SK-N-SH treated with all-trans-retinoic acid at 6 μM for 48 hours (cell line): ENCODE measurements at regions not wholly inside any gene's neighbourhood (a gene's known extent, or its start where the extent isn't known, plus 50 kb on each side); places are given as distances from the start of the nearest gene placed in this dataset.

Source experiments
- ATAC-seq: fragments of 200-7000 bp; cut with Tn5 transposase; 3 replicates; pipeline ENCODE4 v1.9.1; 2020; ENCODE audit warnings: mild to moderate bottlenecking, moderate library complexity
- ARNTL ChIP-seq: fragments of 450-650 bp; formaldehyde crosslinking; IDR thresholded peaks from 2 replicates; pipeline ENCODE4 v1.5.0; 2020; ENCODE audit warnings: low read depth, mild to moderate bottlenecking, moderate library complexity, borderline replicate concordance
- BACH2 ChIP-seq: fragments of 250-450 bp; sonication (Bioruptor Pico); IDR thresholded peaks from 2 replicates; pipeline ENCODE4 v1.9.0; 2021; ENCODE audit warnings: mild to moderate bottlenecking, borderline replicate concordance
- CSDC2 ChIP-seq: fragments of 250-450 bp; sonication (Bioruptor Pico); IDR thresholded peaks from 2 replicates; pipeline ENCODE4 v1.5.0; 2020; ENCODE audit warnings: mild to moderate bottlenecking, moderate library complexity
- ESRRG ChIP-seq: fragments of 250-450 bp; sonication (Bioruptor Pico); IDR thresholded peaks from 2 replicates; pipeline ENCODE4 v1.6.1; 2021; ENCODE audit warnings: mild to moderate bottlenecking
- ISL1 ChIP-seq: fragments of 250-450 bp; sonication (Bioruptor Pico); IDR thresholded peaks from 2 replicates; pipeline ENCODE4 v2.1.2; 2022; ENCODE audit warnings: mild to moderate bottlenecking, moderate library complexity
- OSR1 ChIP-seq: fragments of 250-450 bp; sonication (Bioruptor Pico); IDR thresholded peaks from 2 replicates; pipeline ENCODE4 v1.8.0; 2022; ENCODE audit warnings: moderate library complexity, mild to moderate bottlenecking, inconsistent platforms
- PPARA ChIP-seq: fragments of 250-450 bp; sonication (Bioruptor Pico); IDR thresholded peaks from 2 replicates; pipeline ENCODE4 v1.5.0; 2020; ENCODE audit warnings: mild to moderate bottlenecking, borderline replicate concordance
- RARB ChIP-seq: fragments of 250-450 bp; sonication (Bioruptor Pico); IDR thresholded peaks from 2 replicates; pipeline ENCODE4 v1.8.0; 2021; ENCODE audit warnings: mild to moderate bottlenecking, moderate library complexity
- SNAI2 ChIP-seq: fragments of 250-450 bp; sonication (Bioruptor Pico); IDR thresholded peaks from 2 replicates; pipeline ENCODE4 v1.5.0; 2020; ENCODE audit warnings: mild to moderate bottlenecking, moderate library complexity
- TCF4 ChIP-seq: fragments of 250-450 bp; sonication (Bioruptor Pico); IDR thresholded peaks from 2 replicates; pipeline ENCODE4 v1.8.0; 2021; ENCODE audit warnings: mild to moderate bottlenecking, moderate library complexity, borderline replicate concordance
- TSHZ2 ChIP-seq: fragments of 250-450 bp; sonication (Bioruptor Pico); IDR thresholded peaks from 2 replicates; pipeline ENCODE4 v1.5.0; 2020; ENCODE audit warnings: mild to moderate bottlenecking, moderate library complexity
- ZFP3 ChIP-seq: fragments of 250-450 bp; sonication (Bioruptor Pico); IDR thresholded peaks from 2 replicates; pipeline ENCODE4 v1.5.0; 2020; ENCODE audit warnings: mild to moderate bottlenecking, moderate library complexity
- ZFP30 ChIP-seq: fragments of 450-650 bp; formaldehyde crosslinking; IDR thresholded peaks from 2 replicates; pipeline ENCODE4 v1.5.0; 2022; ENCODE audit warnings: mild to moderate bottlenecking, moderate library complexity
- ZNF565 ChIP-seq: fragments of 450-650 bp; formaldehyde crosslinking; conservative IDR thresholded peaks from 2 replicates; pipeline ENCODE4 v1.5.0; 2020; ENCODE audit warnings: low read depth, mild to moderate bottlenecking, moderate library complexity
- ZNF70 ChIP-seq: fragments of 450-650 bp; formaldehyde crosslinking; IDR thresholded peaks from 2 replicates; pipeline ENCODE4 v1.5.0; 2020; ENCODE audit warnings: mild to moderate bottlenecking, moderate library complexity
- ZNF8 ChIP-seq: fragments of 450-650 bp; formaldehyde crosslinking; IDR thresholded peaks from 2 replicates; pipeline ENCODE4 v1.5.0; 2020; ENCODE audit warnings: mild to moderate bottlenecking, moderate library complexity
- TF ChIP-seq, protein P1 (sequence below): fragments of 250-450 bp; sonication (Bioruptor Pico); IDR thresholded peaks from 2 replicates; pipeline ENCODE4 v1.8.0; 2021; ENCODE audit warnings: low read depth, mild to moderate bottlenecking, moderate library complexity, borderline replicate concordance
- TF ChIP-seq, protein P2 (sequence below): fragments of 250-450 bp; sonication (Bioruptor Pico); IDR thresholded peaks from 2 replicates; pipeline ENCODE4 v1.5.1; 2020; ENCODE audit warnings: low read depth, mild to moderate bottlenecking, moderate library complexity
- TF ChIP-seq, protein P3 (sequence below): fragments of 250-450 bp; sonication (Bioruptor Pico); IDR thresholded peaks from 2 replicates; pipeline ENCODE4 v1.8.0; 2020; ENCODE audit warnings: mild to moderate bottlenecking, moderate library complexity, borderline replicate concordance

DNA sequence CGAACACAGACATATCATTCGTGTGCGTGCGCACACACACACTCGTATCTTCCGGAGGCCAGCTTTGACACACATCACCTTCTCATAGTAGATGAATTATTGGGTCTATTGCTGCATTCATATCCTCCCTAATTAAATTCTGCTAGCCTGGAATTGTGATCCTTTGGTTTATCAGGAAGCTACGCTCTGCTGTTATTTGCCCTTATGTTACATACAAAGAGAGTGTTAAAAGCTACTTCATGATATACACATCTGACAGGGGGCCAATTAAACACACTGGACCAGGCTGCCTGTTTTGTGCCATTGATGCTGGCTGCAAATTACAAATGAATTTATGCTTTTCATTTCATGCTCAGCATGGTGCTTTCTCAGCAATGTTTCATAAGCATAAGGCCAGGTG is 252.0 kb downstream of the RHOU start:
- ATAC-seq: no peak

GRCh38 chr1:228987736-228988506 is 252.6 kb downstream of the RHOU start:
- ATAC-seq: no peak
- TF ChIP-seq SNAI2 (CRISPR knock-in tag) (no peak), ISL1 (CRISPR knock-in tag) (no peak), ZFP30 (CRISPR knock-in tag) (no peak), ZNF70 (CRISPR knock-in tag) (no peak), ZFP3 (CRISPR knock-in tag) (no peak), OSR1 (CRISPR knock-in tag) (no peak), BACH2 (no peak), RARB (CRISPR knock-in tag) (no peak), ZNF565 (CRISPR knock-in tag) (no peak)
- TF ChIP-seq, protein P1, sequence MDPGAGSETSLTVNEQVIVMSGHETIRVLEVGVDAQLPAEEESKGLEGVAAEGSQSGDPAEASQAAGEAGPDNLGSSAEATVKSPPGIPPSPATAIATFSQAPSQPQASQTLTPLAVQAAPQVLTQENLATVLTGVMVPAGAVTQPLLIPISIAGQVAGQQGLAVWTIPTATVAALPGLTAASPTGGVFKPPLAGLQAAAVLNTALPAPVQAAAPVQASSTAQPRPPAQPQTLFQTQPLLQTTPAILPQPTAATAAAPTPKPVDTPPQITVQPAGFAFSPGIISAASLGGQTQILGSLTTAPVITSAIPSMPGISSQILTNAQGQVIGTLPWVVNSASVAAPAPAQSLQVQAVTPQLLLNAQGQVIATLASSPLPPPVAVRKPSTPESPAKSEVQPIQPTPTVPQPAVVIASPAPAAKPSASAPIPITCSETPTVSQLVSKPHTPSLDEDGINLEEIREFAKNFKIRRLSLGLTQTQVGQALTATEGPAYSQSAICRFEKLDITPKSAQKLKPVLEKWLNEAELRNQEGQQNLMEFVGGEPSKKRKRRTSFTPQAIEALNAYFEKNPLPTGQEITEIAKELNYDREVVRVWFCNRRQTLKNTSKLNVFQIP (CRISPR knock-in tag): no peak
- TF ChIP-seq, all 23 proteins: peak for 0

More for the DNA sequence above, 252.0 kb downstream of the RHOU start:
- TF ChIP-seq TCF4 (no peak), PPARA (CRISPR knock-in tag) (no peak), TSHZ2 (CRISPR knock-in tag) (no peak), ISL1 (CRISPR knock-in tag) (no peak), ZNF70 (CRISPR knock-in tag) (no peak), CSDC2 (no peak), ARNTL (CRISPR knock-in tag) (no peak), SNAI2 (CRISPR knock-in tag) (no peak), ZNF8 (CRISPR knock-in tag) (no peak), ESRRG (CRISPR knock-in tag) (no peak), ZFP30 (CRISPR knock-in tag) (no peak), OSR1 (CRISPR knock-in tag) (no peak)
- TF ChIP-seq, protein P1 (CRISPR knock-in tag): no peak
- TF ChIP-seq, protein P2, sequence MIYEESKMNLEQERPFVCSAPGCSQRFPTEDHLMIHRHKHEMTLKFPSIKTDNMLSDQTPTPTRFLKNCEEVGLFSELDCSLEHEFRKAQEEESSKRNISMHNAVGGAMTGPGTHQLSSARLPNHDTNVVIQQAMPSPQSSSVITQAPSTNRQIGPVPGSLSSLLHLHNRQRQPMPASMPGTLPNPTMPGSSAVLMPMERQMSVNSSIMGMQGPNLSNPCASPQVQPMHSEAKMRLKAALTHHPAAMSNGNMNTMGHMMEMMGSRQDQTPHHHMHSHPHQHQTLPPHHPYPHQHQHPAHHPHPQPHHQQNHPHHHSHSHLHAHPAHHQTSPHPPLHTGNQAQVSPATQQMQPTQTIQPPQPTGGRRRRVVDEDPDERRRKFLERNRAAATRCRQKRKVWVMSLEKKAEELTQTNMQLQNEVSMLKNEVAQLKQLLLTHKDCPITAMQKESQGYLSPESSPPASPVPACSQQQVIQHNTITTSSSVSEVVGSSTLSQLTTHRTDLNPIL: no peak
- TF ChIP-seq, protein P3, sequence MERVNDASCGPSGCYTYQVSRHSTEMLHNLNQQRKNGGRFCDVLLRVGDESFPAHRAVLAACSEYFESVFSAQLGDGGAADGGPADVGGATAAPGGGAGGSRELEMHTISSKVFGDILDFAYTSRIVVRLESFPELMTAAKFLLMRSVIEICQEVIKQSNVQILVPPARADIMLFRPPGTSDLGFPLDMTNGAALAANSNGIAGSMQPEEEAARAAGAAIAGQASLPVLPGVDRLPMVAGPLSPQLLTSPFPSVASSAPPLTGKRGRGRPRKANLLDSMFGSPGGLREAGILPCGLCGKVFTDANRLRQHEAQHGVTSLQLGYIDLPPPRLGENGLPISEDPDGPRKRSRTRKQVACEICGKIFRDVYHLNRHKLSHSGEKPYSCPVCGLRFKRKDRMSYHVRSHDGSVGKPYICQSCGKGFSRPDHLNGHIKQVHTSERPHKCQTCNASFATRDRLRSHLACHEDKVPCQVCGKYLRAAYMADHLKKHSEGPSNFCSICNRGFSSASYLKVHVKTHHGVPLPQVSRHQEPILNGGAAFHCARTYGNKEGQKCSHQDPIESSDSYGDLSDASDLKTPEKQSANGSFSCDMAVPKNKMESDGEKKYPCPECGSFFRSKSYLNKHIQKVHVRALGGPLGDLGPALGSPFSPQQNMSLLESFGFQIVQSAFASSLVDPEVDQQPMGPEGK (CRISPR knock-in tag): no peak

DNA sequence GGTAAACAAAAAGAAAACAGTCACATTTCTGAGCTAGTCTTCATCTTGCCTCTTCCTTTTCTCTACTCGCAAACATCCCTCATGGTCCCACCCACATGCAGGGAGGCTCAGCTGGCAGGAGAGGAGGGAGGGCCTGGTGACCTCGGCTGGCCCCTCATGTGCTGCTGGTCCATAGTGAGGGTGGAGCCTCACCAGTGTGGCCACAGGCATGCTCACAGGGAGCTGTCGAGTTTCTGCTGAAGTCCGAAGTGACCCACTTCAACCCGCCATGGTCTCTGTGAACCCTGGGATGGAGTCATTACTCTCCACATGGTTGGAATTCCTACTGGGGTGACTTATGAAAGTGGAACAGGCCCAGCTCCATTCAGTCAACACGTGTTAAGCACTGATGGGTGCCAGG is 253.4 kb downstream of the RHOU start:
- ATAC-seq: no peak
- TF ChIP-seq, protein P1 (CRISPR knock-in tag): no peak
